ENCODE measurements at regions not wholly inside any gene's neighbourhood (a gene's known extent, or its start where the extent isn't known, plus 50 kb on each side); places are given as distances from the start of the nearest gene placed in this dataset.
A peak's percentile ranks its signal among the peaks of the same experiment; 100 is the strongest.

- Mint-ChIP-seq H3K9me3 (no peaks in the 10 kb centered on the region), H3K4me1 (no peaks in the 10 kb centered on the region), H3K36me3 (ENCODE audit: low read depth) (no peaks in the 10 kb centered on the region), H3K4me3 (no peak overlapping the region), H3K27ac (no peak overlapping the region), H3K27me3 (peaks cover 20% of the 10 kb centered on the region)
- no peak for ATAC-seq (replicated peaks)
Measured at GRCh38 chr3:159787794-159788205, 200.8 kb upstream of the IL12A start.

GRCh38 chr3:159788291-159788690 is 200.3 kb upstream of the IL12A start:
- H3K36me3 Mint-ChIP-seq (ENCODE audit: low read depth) = no peaks in the 10 kb centered on the region
- no peak overlapping the region for H3K4me3 Mint-ChIP-seq
- H3K4me1 Mint-ChIP-seq = no peaks in the 10 kb centered on the region
- peaks cover 17% of the 10 kb centered on the region for H3K27me3 Mint-ChIP-seq
- H3K9me3 Mint-ChIP-seq = no peaks in the 10 kb centered on the region
- no peak for ATAC-seq (replicated peaks)
- H3K27ac Mint-ChIP-seq = no peak overlapping the region

- H3K4me1 Mint-ChIP-seq = no peaks in the 10 kb centered on the region
- H3K36me3 Mint-ChIP-seq (ENCODE audit: low read depth) = no peaks in the 10 kb centered on the region
- no peak for ATAC-seq (replicated peaks)
- no peak overlapping the region for H3K27ac Mint-ChIP-seq
- no peak overlapping the region for H3K4me3 Mint-ChIP-seq
- H3K27me3 Mint-ChIP-seq = peaks cover 13% of the 10 kb centered on the region
- no peaks in the 10 kb centered on the region for H3K9me3 Mint-ChIP-seq
Measured at GRCh38 chr3:159789017-159789416, 199.6 kb upstream of the IL12A start.

- ATAC-seq (replicated peaks) = no peak
- H3K36me3 Mint-ChIP-seq (ENCODE audit: low read depth) = no peaks in the 10 kb centered on the region
- no peak overlapping the region for H3K4me3 Mint-ChIP-seq
- no peaks in the 10 kb centered on the region for H3K9me3 Mint-ChIP-seq
- H3K27me3 Mint-ChIP-seq = peaks cover 11% of the 10 kb centered on the region
- no peaks in the 10 kb centered on the region for H3K4me1 Mint-ChIP-seq
- no peak overlapping the region for H3K27ac Mint-ChIP-seq
Measured at GRCh38 chr3:159789742-159790635, 198.6 kb upstream of the IL12A start.

- H3K4me3 Mint-ChIP-seq = no peak overlapping the region
- H3K4me1 Mint-ChIP-seq = no peaks in the 10 kb centered on the region
- H3K27me3 Mint-ChIP-seq = peaks cover 15% of the 10 kb centered on the region
- H3K36me3 Mint-ChIP-seq (ENCODE audit: low read depth) = no peaks in the 10 kb centered on the region
- no peak overlapping the region for H3K27ac Mint-ChIP-seq
- no peaks in the 10 kb centered on the region for H3K9me3 Mint-ChIP-seq
- ATAC-seq (replicated peaks) = no peak
Measured at GRCh38 chr3:159791336-159791735, 197.3 kb upstream of the IL12A start.

- H3K27me3 Mint-ChIP-seq = peaks cover 12% of the 10 kb centered on the region
- ATAC-seq (replicated peaks) = no peak
- H3K9me3 Mint-ChIP-seq = no peaks in the 10 kb centered on the region
- H3K4me1 Mint-ChIP-seq = no peaks in the 10 kb centered on the region
- no peaks in the 10 kb centered on the region for H3K36me3 Mint-ChIP-seq (ENCODE audit: low read depth)
- H3K4me3 Mint-ChIP-seq = no peak overlapping the region
- H3K27ac Mint-ChIP-seq = no peak overlapping the region
Measured at GRCh38 chr3:159792070-159792469, 196.6 kb upstream of the IL12A start.

GRCh38 chr3:159795042-159795441 is 193.6 kb upstream of the IL12A start:
- H3K27me3 Mint-ChIP-seq = peaks cover 13% of the 10 kb centered on the region
- no peaks in the 10 kb centered on the region for H3K9me3 Mint-ChIP-seq
- no peak overlapping the region for H3K27ac Mint-ChIP-seq
- no peak overlapping the region for H3K4me3 Mint-ChIP-seq
- H3K36me3 Mint-ChIP-seq (ENCODE audit: low read depth) = no peaks in the 10 kb centered on the region
- ATAC-seq (replicated peaks) = no peak
- no peaks in the 10 kb centered on the region for H3K4me1 Mint-ChIP-seq

GRCh38 chr3:159795681-159796175 is 192.9 kb upstream of the IL12A start:
- no peaks in the 10 kb centered on the region for H3K4me1 Mint-ChIP-seq
- H3K9me3 Mint-ChIP-seq = no peaks in the 10 kb centered on the region
- no peak for ATAC-seq (replicated peaks)
- no peaks in the 10 kb centered on the region for H3K36me3 Mint-ChIP-seq (ENCODE audit: low read depth)
- peaks cover 20% of the 10 kb centered on the region for H3K27me3 Mint-ChIP-seq
- H3K27ac Mint-ChIP-seq = no peak overlapping the region
- H3K4me3 Mint-ChIP-seq = no peak overlapping the region

GRCh38 chr3:159796226-159796625 is 192.4 kb upstream of the IL12A start:
- no peak for ATAC-seq (replicated peaks)
- Mint-ChIP-seq H3K27me3 (peaks cover 17% of the 10 kb centered on the region), H3K36me3 (ENCODE audit: low read depth) (no peaks in the 10 kb centered on the region)

GRCh38 chr3:159796744-159797143 is 191.9 kb upstream of the IL12A start:
- H3K9me3 Mint-ChIP-seq = no peaks in the 10 kb centered on the region
- no peak overlapping the region for H3K27ac Mint-ChIP-seq
- H3K36me3 Mint-ChIP-seq (ENCODE audit: low read depth) = no peaks in the 10 kb centered on the region
- ATAC-seq (replicated peaks) = peak; percentile 46
- H3K27me3 Mint-ChIP-seq = peaks cover 17% of the 10 kb centered on the region
- no peak overlapping the region for H3K4me3 Mint-ChIP-seq
- H3K4me1 Mint-ChIP-seq = no peaks in the 10 kb centered on the region

More at GRCh38 chr3:159796226-159796625, 192.4 kb upstream of the IL12A start:
- Mint-ChIP-seq H3K4me3 (no peak overlapping the region), H3K27ac (no peak overlapping the region), H3K4me1 (no peaks in the 10 kb centered on the region), H3K9me3 (no peaks in the 10 kb centered on the region)

GRCh38 chr3:159797771-159798170 is 190.9 kb upstream of the IL12A start:
- no peaks in the 10 kb centered on the region for H3K36me3 Mint-ChIP-seq (ENCODE audit: low read depth)
- no peaks in the 10 kb centered on the region for H3K9me3 Mint-ChIP-seq
- no peak for ATAC-seq (replicated peaks)
- no peak overlapping the region for H3K4me3 Mint-ChIP-seq
- peaks cover 22% of the 10 kb centered on the region for H3K27me3 Mint-ChIP-seq
- no peaks in the 10 kb centered on the region for H3K4me1 Mint-ChIP-seq
- H3K27ac Mint-ChIP-seq = no peak overlapping the region

GRCh38 chr3:159798951-159799350 is 189.7 kb upstream of the IL12A start:
- Mint-ChIP-seq H3K27ac (no peak overlapping the region), H3K4me3 (no peak overlapping the region), H3K27me3 (peaks cover 24% of the 10 kb centered on the region), H3K4me1 (no peaks in the 10 kb centered on the region), H3K36me3 (ENCODE audit: low read depth) (no peaks in the 10 kb centered on the region), H3K9me3 (no peaks in the 10 kb centered on the region)
- ATAC-seq (replicated peaks) = no peak

- no peaks in the 10 kb centered on the region for H3K9me3 Mint-ChIP-seq
Measured at GRCh38 chr3:159800434-159801155, 188.0 kb upstream of the IL12A start.

GRCh38 chr3:159802864-159803263 is 185.8 kb upstream of the IL12A start:
- no peaks in the 10 kb centered on the region for H3K36me3 Mint-ChIP-seq (ENCODE audit: low read depth)
- no peak overlapping the region for H3K27ac Mint-ChIP-seq
- no peaks in the 10 kb centered on the region for H3K9me3 Mint-ChIP-seq
- no peak for ATAC-seq (replicated peaks)
- H3K4me3 Mint-ChIP-seq = no peak overlapping the region
- peaks cover 16% of the 10 kb centered on the region for H3K27me3 Mint-ChIP-seq
- H3K4me1 Mint-ChIP-seq = no peaks in the 10 kb centered on the region

More at GRCh38 chr3:159800434-159801155, 188.0 kb upstream of the IL12A start:
- Mint-ChIP-seq H3K27ac (no peak overlapping the region), H3K4me3 (no peak overlapping the region), H3K27me3 (peaks cover 22% of the 10 kb centered on the region), H3K36me3 (ENCODE audit: low read depth) (no peaks in the 10 kb centered on the region), H3K4me1 (no peaks in the 10 kb centered on the region)
- ATAC-seq (replicated peaks) = no peak

GRCh38 chr3:159803459-159803858 is 185.2 kb upstream of the IL12A start:
- Mint-ChIP-seq H3K36me3 (ENCODE audit: low read depth) (no peaks in the 10 kb centered on the region), H3K4me3 (no peak overlapping the region), H3K27ac (no peak overlapping the region), H3K9me3 (no peaks in the 10 kb centered on the region), H3K27me3 (peaks cover 16% of the 10 kb centered on the region), H3K4me1 (no peaks in the 10 kb centered on the region)
- ATAC-seq (replicated peaks) = no peak
